HEK293 (cell line): ENCODE measurements at regions not wholly inside any gene's neighbourhood (a gene's known extent, or its start where the extent isn't known, plus 50 kb on each side); places are given as distances from the start of the nearest gene placed in this dataset.

Experiments used
- CTCF ChIA-PET: fragments of 350-600 bp; formaldehyde crosslinking; extraction: SDS; loops from one replicate; lab custom pipeline; 2021; ENCODE audit warnings: antibody characterized with exemption; lab: Yijun Ruan, JAX
- POLR2A ChIA-PET: fragments of 300-600 bp; formaldehyde crosslinking; extraction: SDS; loops from one replicate; lab custom pipeline; 2020; ENCODE audit warnings: antibody characterized with exemption, inconsistent platforms; lab: Yijun Ruan, JAX
- H3K27ac ChIP-seq: fragments of 200-500 bp; sonication (Bioruptor generic); 2 replicates; pipeline ENCODE4 v1.5.1; 2014; ENCODE audit warnings: low read depth, low read length, control low read depth, inconsistent platforms; ENCODE audit errors: extremely low read depth
- H3K36me3 ChIP-seq, 2 experiments: fragments of 200-500 bp in 1 of 2; sonication (Bioruptor generic) in 1 of 2; 1 replicate in 1 of 2; 2 replicates in 1 of 2; pipeline ENCODE4 v1.5.1; 2014 to 2017; ENCODE audit warnings: inconsistent platforms in 2 of 2, low read length in 2 of 2; ENCODE audit not compliant: control insufficient read depth in 2 of 2, insufficient read depth in 1 of 2
- H3K4me1 ChIP-seq: fragments of 200-500 bp; sonication (Bioruptor generic); 2 replicates; pipeline ENCODE4 v1.5.1; 2014; ENCODE audit warnings: mild to moderate bottlenecking, low read length, inconsistent platforms; ENCODE audit not compliant: control insufficient read depth, insufficient read depth
- H3K4me3 ChIP-seq: 2 replicates; pipeline ENCODE4 v1.5.1; 2011; ENCODE audit warnings: low read depth, mild to moderate bottlenecking, control low read depth, low read length, moderate library complexity
- H3K9me3 ChIP-seq: fragments of 200-500 bp; sonication (Bioruptor generic); 2 replicates; pipeline ENCODE4 v1.5.1; 2014; ENCODE audit warnings: low read depth, low read length, inconsistent platforms; ENCODE audit not compliant: control insufficient read depth, insufficient read depth
- EGR2 ChIP-seq: fragments of 450-650 bp; formaldehyde crosslinking; IDR thresholded peaks from 2 replicates; pipeline ENCODE4 v1.5.1; 2016; ENCODE audit warnings: low read depth, missing biosample characterization, missing genetic modification characterization
- GFI1B ChIP-seq: fragments of 450-650 bp; formaldehyde crosslinking; IDR thresholded peaks from 2 replicates; pipeline ENCODE4 v1.5.1; 2016; ENCODE audit warnings: missing biosample characterization, missing genetic modification characterization
- ZBTB17 ChIP-seq: fragments of 450-650 bp; formaldehyde crosslinking; IDR thresholded peaks from 2 replicates; pipeline ENCODE4 v1.5.1; 2016; ENCODE audit warnings: missing biosample characterization, missing genetic modification characterization
- ZFP69B ChIP-seq: fragments of 450-650 bp; formaldehyde crosslinking; IDR thresholded peaks from 2 replicates; pipeline ENCODE4 v1.5.1; 2016; ENCODE audit warnings: missing biosample characterization, missing genetic modification characterization
- ZNF132 ChIP-seq: fragments of 450-650 bp; formaldehyde crosslinking; IDR thresholded peaks from 2 replicates; pipeline ENCODE4 v1.5.1; 2017; ENCODE audit warnings: missing biosample characterization, missing genetic modification characterization, borderline replicate concordance
- ZNF133 ChIP-seq: fragments of 450-650 bp; formaldehyde crosslinking; IDR thresholded peaks from 2 replicates; pipeline ENCODE4 v1.5.1; 2016; ENCODE audit warnings: missing biosample characterization, missing genetic modification characterization
- ZNF202 ChIP-seq: fragments of 450-650 bp; formaldehyde crosslinking; IDR thresholded peaks from 2 replicates; pipeline ENCODE4 v1.5.1; 2016; ENCODE audit warnings: missing biosample characterization, missing genetic modification characterization, borderline replicate concordance
- ZNF221 ChIP-seq: fragments of 450-650 bp; formaldehyde crosslinking; IDR thresholded peaks from 2 replicates; pipeline ENCODE4 v1.5.1; 2017; ENCODE audit warnings: missing biosample characterization, missing genetic modification characterization, borderline replicate concordance
- ZNF223 ChIP-seq: fragments of 450-650 bp; formaldehyde crosslinking; IDR thresholded peaks from 2 replicates; pipeline ENCODE4 v1.5.1; 2016; ENCODE audit warnings: missing biosample characterization, missing genetic modification characterization
- ZNF266 ChIP-seq: fragments of 450-650 bp; formaldehyde crosslinking; IDR thresholded peaks from 2 replicates; pipeline ENCODE4 v1.5.1; 2016; ENCODE audit warnings: missing biosample characterization, missing genetic modification characterization, low read depth
- ZNF274 ChIP-seq, 2 experiments: fragments of 200-500 bp in 1 of 2; fragments of 450-650 bp in 1 of 2; sonication (Bioruptor generic) in 1 of 2; formaldehyde crosslinking in 1 of 2; IDR thresholded peaks; 2 replicates each; pipeline versions ENCODE4 v1.5.1 to v1.6.1; 2014 to 2016; ENCODE audit warnings: borderline replicate concordance in 1 of 2, inconsistent platforms in 1 of 2, low read length in 1 of 2, missing biosample characterization in 1 of 2, missing genetic modification characterization in 1 of 2
- ZNF335 ChIP-seq: fragments of 450-650 bp; formaldehyde crosslinking; conservative IDR thresholded peaks from 2 replicates; pipeline ENCODE4 v1.5.1; 2016; ENCODE audit warnings: missing biosample characterization, missing genetic modification characterization
- ZNF354C ChIP-seq: fragments of 450-650 bp; formaldehyde crosslinking; IDR thresholded peaks from 2 replicates; pipeline ENCODE4 v1.5.1; 2016; ENCODE audit warnings: missing biosample characterization, missing genetic modification characterization, low read depth, borderline replicate concordance
- ZNF48 ChIP-seq: fragments of 450-650 bp; formaldehyde crosslinking; IDR thresholded peaks from 2 replicates; pipeline ENCODE4 v1.5.1; 2016; ENCODE audit warnings: missing biosample characterization, missing genetic modification characterization
- ZNF670 ChIP-seq: fragments of 450-650 bp; formaldehyde crosslinking; IDR thresholded peaks from 2 replicates; pipeline ENCODE4 v1.5.1; 2016; ENCODE audit warnings: missing biosample characterization, missing genetic modification characterization, low read depth
- ZNF707 ChIP-seq: fragments of 450-650 bp; formaldehyde crosslinking; IDR thresholded peaks from 2 replicates; pipeline ENCODE4 v1.5.1; 2016; ENCODE audit warnings: missing biosample characterization, missing genetic modification characterization
- ZNF785 ChIP-seq: fragments of 450-650 bp; formaldehyde crosslinking; IDR thresholded peaks from 2 replicates; pipeline ENCODE4 v1.5.1; 2016; ENCODE audit warnings: missing biosample characterization, missing genetic modification characterization
- ZNF837 ChIP-seq: fragments of 450-650 bp; formaldehyde crosslinking; IDR thresholded peaks from 2 replicates; pipeline ENCODE4 v1.5.1; 2016; ENCODE audit warnings: missing biosample characterization, missing genetic modification characterization
- ZNF843 ChIP-seq: fragments of 450-650 bp; formaldehyde crosslinking; IDR thresholded peaks from 2 replicates; pipeline ENCODE4 v1.5.1; 2016; ENCODE audit warnings: missing biosample characterization, missing genetic modification characterization
- TF ChIP-seq, protein P1 (sequence below): fragments of 450-650 bp; formaldehyde crosslinking; IDR thresholded peaks from 2 replicates; pipeline ENCODE4 v1.5.1; 2016; ENCODE audit warnings: missing biosample characterization, missing genetic modification characterization
- TF ChIP-seq, protein P2 (sequence below): fragments of 450-650 bp; formaldehyde crosslinking; IDR thresholded peaks from 2 replicates; pipeline ENCODE4 v1.5.1; 2016; ENCODE audit warnings: missing biosample characterization, missing genetic modification characterization, borderline replicate concordance
- TF ChIP-seq, protein P3 (sequence below): fragments of 450-650 bp; formaldehyde crosslinking; optimal IDR thresholded peaks from 2 replicates; pipeline ENCODE3; 2016; ENCODE audit warnings: missing biosample characterization, mild to moderate bottlenecking, missing genetic modification characterization
- TF ChIP-seq, protein P4 (sequence below): fragments of 450-650 bp; formaldehyde crosslinking; IDR thresholded peaks from 2 replicates; pipeline ENCODE4 v1.5.1; 2016; ENCODE audit warnings: missing biosample characterization, missing genetic modification characterization

DNA sequence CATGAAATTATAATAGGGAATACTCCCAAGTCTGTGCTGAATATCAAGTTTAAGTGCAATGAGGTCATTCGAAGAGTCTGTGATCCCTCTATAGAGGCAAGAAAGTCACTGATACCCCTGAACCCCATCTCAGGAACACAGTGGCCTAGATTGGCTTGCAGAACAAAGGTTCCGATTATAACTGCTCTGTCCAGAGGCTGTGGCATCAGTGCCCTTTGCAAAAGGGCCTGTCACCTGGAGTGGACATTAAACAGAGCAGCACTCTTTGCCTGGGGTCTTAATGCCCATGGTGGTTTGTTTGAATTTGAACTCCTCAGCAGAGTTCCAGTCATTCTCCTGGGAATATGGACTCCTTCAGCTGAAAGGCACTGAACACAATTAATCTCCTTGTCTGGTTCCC lies 93.9 kb upstream of the SLCO3A1 start:
- CTCF ChIA-PET, result no interaction called here
- H3K36me3 ChIP-seq, result no peaks in the 10 kb centered on the region
- TF ChIP-seq ZBTB17 (tag by site-specific recombination) (no peak), ZFP69B (tag by site-specific recombination) (no peak), ZNF707 (tag by site-specific recombination) (no peak)
- TF ChIP-seq, protein P1, sequence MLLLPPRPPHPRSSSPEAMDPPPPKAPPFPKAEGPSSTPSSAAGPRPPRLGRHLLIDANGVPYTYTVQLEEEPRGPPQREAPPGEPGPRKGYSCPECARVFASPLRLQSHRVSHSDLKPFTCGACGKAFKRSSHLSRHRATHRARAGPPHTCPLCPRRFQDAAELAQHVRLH (tag by site-specific recombination), result no peak
- TF ChIP-seq, protein P2, sequence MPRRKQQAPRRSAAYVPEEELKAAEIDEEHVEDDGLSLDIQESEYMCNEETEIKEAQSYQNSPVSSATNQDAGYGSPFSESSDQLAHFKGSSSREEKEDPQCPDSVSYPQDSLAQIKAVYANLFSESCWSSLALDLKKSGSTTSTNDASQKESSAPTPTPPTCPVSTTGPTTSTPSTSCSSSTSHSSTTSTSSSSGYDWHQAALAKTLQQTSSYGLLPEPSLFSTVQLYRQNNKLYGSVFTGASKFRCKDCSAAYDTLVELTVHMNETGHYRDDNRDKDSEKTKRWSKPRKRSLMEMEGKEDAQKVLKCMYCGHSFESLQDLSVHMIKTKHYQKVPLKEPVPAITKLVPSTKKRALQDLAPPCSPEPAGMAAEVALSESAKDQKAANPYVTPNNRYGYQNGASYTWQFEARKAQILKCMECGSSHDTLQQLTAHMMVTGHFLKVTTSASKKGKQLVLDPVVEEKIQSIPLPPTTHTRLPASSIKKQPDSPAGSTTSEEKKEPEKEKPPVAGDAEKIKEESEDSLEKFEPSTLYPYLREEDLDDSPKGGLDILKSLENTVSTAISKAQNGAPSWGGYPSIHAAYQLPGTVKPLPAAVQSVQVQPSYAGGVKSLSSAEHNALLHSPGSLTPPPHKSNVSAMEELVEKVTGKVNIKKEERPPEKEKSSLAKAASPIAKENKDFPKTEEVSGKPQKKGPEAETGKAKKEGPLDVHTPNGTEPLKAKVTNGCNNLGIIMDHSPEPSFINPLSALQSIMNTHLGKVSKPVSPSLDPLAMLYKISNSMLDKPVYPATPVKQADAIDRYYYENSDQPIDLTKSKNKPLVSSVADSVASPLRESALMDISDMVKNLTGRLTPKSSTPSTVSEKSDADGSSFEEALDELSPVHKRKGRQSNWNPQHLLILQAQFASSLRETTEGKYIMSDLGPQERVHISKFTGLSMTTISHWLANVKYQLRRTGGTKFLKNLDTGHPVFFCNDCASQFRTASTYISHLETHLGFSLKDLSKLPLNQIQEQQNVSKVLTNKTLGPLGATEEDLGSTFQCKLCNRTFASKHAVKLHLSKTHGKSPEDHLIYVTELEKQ, result no peak
- H3K27ac ChIP-seq, result no peak overlapping the region
- H3K4me3 ChIP-seq, result no peak overlapping the region
- no peaks in the 10 kb centered on the region for H3K9me3 ChIP-seq
- POLR2A ChIA-PET, result no interaction called here
- H3K4me1 ChIP-seq, result no peaks in the 10 kb centered on the region

DNA sequence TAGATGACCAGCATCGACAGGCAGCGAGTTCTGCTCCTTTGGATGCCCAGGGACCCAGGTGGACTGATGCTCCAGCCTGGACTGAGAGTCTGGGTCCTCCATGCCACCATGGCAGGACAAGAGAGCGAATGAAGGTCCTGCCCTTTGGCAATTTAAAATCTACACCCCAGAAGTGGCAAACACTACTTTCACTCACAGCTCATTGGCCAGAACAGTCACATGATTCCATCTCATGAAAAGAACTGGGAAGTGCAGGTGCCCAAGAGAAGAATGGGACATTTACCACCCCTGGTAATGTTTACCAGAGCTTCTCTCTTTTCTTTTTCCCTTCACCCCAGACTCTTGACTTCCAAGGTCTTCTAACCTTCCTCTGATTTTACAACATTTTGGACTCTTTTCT lies 87.8 kb upstream of the SLCO3A1 start:
- TF ChIP-seq ZNF266, result no peak
- no peak for TF ChIP-seq ZNF354C (tag by site-specific recombination)
- TF ChIP-seq ZNF843 (tag by site-specific recombination), result no peak
- TF ChIP-seq ZNF837 (tag by site-specific recombination), result no peak
- no peak for TF ChIP-seq ZNF223 (tag by site-specific recombination)
- TF ChIP-seq, protein P3, sequence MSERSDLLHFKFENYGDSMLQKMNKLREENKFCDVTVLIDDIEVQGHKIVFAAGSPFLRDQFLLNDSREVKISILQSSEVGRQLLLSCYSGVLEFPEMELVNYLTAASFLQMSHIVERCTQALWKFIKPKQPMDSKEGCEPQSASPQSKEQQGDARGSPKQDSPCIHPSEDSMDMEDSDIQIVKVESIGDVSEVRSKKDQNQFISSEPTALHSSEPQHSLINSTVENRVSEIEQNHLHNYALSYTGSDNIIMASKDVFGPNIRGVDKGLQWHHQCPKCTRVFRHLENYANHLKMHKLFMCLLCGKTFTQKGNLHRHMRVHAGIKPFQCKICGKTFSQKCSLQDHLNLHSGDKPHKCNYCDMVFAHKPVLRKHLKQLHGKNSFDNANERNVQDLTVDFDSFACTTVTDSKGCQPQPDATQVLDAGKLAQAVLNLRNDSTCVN (tag by site-specific recombination), result no peak
- no peak for TF ChIP-seq ZNF221
- no peak for TF ChIP-seq ZNF335 (tag by site-specific recombination)
- TF ChIP-seq, protein P4, sequence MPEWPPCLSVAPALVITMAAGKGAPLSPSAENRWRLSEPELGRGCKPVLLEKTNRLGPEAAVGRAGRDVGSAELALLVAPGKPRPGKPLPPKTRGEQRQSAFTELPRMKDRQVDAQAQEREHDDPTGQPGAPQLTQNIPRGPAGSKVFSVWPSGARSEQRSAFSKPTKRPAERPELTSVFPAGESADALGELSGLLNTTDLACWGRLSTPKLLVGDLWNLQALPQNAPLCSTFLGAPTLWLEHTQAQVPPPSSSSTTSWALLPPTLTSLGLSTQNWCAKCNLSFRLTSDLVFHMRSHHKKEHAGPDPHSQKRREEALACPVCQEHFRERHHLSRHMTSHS (tag by site-specific recombination), result no peak
- TF ChIP-seq ZNF133, result no peak
- TF ChIP-seq ZNF785, result no peak
- no peak for TF ChIP-seq ZNF132 (tag by site-specific recombination)
- no peak for TF ChIP-seq ZNF274 (IDR thresholded peaks at IDR 0.05; ENCODE audit: low read length)
- TF ChIP-seq ZNF274 (tag by site-specific recombination; IDR thresholded peaks at IDR 0.05; ENCODE audit: borderline replicate concordance), result no peak
- TF ChIP-seq ZNF48 (tag by site-specific recombination), result no peak
- TF ChIP-seq ZNF670 (tag by site-specific recombination), result no peak
- TF ChIP-seq GFI1B (tag by site-specific recombination), result no peak
- TF ChIP-seq ZNF202, result no peak
- no peak for TF ChIP-seq EGR2
- ChIA-PET CTCF (interaction anchor here (0.6 to 0.9 kb wide), 2 partner anchors 60 to 203 kb away, joined by 3 to 4 read pairs; no protein-coding TSS in a partner anchor), POLR2A (no interaction called here)
- no peak overlapping the region for H3K4me3 ChIP-seq
- H3K27ac ChIP-seq, result no peak overlapping the region
- H3K36me3 ChIP-seq, result no peaks in the 10 kb centered on the region
- no peaks in the 10 kb centered on the region for H3K9me3 ChIP-seq
- no peaks in the 10 kb centered on the region for H3K4me1 ChIP-seq
